Right hindlimb (tissue), 1 donor: ENCODE measurements at regions not wholly inside any gene's neighbourhood (a gene's known extent, or its start where the extent isn't known, plus 50 kb on each side); places are given as distances from the start of the nearest gene placed in this dataset.
"Not testable (repeated sequence)": the region's sequence is repeated elsewhere in the genome, so short reads cannot be mapped to it uniquely, and the experiment has no call there.

Experiments
- DNase-seq: peaks from one replicate; pipeline ENCODE4 v3.0.0-alpha.2; 2018

GRCh38 chr12:84033162-84033561, 879.4 kb downstream of the SLC6A15 start:
- DNase-seq = no peak

GRCh38 chr12:84018556-84019179, 893.9 kb downstream of the SLC6A15 start:
- DNase-seq = not testable (repeated sequence)

GRCh38 chr12:84016956-84017355, 895.6 kb downstream of the SLC6A15 start:
- no peak for DNase-seq

DNA sequence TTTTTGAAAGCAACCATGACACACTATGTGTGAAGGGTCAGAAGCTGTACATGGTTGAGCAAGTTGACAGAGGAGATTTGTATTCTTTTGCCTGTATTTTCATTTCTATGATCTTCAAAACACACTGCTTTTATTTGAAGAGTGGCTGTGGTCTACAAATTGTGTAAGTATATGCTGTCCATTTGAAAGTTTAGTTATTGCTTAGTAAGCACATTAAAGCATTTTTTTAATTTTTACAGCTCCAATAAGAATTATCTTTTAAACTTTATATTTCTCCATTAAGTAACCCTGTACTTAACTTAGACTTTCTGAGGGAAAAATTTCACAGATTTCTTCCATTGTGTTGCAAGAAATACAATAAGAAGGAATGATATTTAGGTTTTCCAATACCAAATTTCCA, 915.2 kb downstream of the SLC6A15 start:
- DNase-seq = no peak

DNA sequence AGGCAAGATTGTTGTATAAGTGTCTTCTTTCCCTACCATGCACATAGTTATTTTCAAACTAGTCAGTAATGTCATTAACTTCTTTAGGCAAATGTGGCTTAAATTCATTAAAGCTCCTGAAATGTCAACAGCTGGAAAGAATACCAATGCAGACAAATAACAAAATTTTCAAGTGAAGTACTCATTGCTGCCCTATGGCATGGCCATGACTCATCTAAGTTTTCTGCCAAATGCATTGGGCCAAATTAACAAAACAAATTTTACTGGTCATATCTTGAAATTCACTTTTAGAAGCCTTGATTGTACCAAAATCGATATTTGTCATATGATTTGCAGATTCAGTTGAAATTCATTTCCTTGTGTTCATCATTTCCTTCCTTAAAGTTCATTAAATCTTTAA, 915.9 kb downstream of the SLC6A15 start:
- no peak for DNase-seq

- no peak for DNase-seq
Measured at GRCh38 chr12:83985084-83985483, 927.5 kb downstream of the SLC6A15 start.

GRCh38 chr12:83980398-83980797, 932.2 kb downstream of the SLC6A15 start:
- DNase-seq = no peak

GRCh38 chr12:83979785-83980184, 932.8 kb downstream of the SLC6A15 start:
- DNase-seq = no peak

- no peak for DNase-seq
Measured at GRCh38 chr12:83971781-83972180, 940.8 kb downstream of the SLC6A15 start.

DNA sequence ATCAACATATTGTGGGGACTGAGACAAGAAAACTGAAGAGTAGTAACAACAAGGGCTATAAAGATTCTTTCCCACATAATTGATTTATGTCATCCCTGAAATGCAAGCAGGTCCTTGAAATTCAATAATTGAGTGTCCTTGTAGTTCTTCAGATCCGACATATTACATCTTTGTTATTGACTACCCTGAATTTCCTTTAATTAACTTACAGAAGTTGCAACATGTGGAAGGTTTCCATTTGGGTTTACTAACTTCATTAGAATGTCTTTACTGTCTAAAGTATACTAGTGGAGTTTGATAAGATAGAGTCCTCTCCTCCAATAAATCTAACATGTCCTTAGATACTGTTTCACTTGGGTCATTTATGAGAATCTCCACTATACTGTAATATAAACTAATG, 951.8 kb downstream of the SLC6A15 start:
- DNase-seq = no peak

DNA sequence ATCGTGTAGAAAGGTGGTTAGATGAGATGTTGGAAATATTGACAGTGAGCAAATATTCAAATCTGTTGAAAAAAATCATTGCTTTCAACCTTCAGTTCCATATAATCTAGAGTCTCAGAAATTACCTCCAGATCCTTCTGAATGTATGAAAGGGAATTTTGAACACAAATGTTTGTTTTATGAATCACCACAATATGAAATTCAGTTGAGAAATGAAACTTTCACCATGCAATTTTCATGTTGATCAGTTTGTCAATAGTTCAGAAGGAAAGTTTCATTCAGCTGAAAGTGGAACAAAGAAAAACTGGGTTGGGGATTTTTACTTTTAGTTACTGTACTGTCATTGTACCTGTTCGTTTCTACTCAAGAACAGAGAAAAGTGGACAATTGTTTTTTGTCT, 953.6 kb downstream of the SLC6A15 start:
- no peak for DNase-seq

GRCh38 chr12:83954956-83955601, 957.5 kb downstream of the SLC6A15 start:
- DNase-seq = no peak

- DNase-seq = no peak
Measured at GRCh38 chr12:83954071-83954789, 958.4 kb downstream of the SLC6A15 start.

DNA sequence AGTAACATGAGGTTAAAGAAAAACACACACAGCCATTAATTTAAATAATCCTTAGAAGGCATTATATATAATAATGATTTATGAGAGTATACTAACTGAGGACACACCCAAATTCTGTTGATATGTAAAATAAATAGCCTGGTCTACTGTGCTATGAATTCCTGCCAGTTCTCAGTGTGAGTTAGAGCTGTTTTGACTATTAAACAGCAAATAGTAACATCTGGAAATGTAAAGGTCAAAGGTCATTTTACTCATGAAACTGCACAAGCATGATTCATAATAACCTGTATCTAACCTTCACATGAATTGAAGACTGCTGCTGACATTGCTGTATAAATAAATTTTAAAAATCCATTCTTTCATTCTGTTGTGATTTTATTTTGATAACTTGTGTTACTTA, 966.7 kb downstream of the SLC6A15 start:
- DNase-seq = no peak

DNA sequence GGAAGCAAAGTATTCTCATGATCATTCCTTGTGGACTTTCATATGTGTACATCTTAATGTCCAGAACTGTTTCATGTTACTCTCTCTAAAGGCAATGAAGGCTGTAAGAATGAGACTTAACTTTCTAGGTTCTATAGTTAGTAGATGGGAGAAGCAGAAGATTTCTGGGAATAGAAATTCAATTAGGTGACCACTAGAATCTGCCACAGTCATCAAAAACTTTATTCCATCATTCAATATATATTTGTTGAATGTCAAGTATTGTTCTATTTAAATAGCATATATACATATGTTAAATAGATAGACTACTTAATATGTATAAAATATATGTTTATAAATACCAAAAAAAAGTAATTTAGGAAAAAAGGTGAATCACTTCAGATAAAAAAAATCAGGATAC, 972.9 kb downstream of the SLC6A15 start:
- DNase-seq = no peak

GRCh38 chr12:83933615-83934014, 979.0 kb downstream of the SLC6A15 start:
- DNase-seq = no peak

- no peak for DNase-seq
Measured at GRCh38 chr12:83932011-83932410, 980.6 kb downstream of the SLC6A15 start.

DNA sequence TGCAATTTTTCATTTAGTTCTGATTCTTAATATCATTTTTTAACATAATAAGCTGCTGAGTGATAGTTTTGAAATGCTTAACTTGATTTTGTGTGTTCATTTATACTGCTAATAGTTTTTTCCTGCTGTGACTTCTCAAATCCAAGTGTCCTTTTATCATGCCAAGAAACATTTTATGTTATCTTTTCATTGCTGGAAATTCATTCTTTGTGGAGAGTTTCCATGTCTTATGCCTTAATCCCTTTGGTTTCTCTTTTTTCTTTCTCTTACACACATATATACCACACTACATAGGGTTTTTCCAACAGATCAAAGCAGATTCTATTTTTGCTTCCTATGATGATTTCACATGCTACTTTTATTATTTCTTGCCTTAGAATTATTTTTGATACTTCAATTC, 981.1 kb downstream of the SLC6A15 start:
- DNase-seq = no peak

GRCh38 chr12:83929792-83930191, 982.8 kb downstream of the SLC6A15 start:
- not testable (repeated sequence) for DNase-seq

GRCh38 chr12:83920821-83921547, 991.6 kb downstream of the SLC6A15 start:
- DNase-seq = no peak

DNA sequence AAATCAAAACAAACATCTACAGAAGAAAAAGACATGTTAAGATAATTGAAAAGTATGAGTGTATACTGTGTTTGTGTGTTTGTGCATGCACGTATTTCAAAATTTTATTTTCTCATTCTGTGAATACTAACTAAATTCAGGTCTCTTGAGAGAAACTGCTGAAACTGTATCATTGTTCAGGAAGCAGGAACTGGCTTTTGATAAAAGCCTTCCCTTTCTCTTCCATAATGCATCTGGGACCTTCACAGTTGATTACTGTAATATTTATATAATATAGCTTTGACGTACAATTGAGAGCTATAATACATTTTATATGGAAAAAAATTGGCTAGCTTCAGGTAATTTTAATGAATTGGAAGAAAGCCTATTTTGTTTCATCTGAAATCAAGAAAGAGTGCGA, 993.5 kb downstream of the SLC6A15 start:
- DNase-seq = no peak

GRCh38 chr12:83904175-83904574, 1008.4 kb downstream of the SLC6A15 start:
- DNase-seq = no peak

DNA sequence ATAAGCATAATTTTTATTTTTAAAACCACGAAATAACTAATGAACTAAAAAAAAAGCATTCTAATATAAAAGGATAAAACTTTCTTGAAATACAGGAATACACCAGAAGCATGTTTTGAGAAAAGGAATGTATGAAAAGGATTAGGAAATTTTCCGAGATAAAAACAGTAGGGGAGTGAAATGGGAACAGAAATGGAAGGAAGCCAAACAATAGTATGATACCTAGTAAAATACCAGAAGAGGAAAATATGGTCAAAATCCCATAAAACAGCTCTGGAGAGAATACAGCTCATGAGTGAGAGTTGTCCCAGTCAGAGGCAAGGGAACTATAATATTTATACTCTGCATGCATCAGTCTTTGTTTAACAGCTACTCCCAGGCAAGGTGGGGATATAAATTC, 1016.2 kb downstream of the SLC6A15 start:
- no peak for DNase-seq

DNA sequence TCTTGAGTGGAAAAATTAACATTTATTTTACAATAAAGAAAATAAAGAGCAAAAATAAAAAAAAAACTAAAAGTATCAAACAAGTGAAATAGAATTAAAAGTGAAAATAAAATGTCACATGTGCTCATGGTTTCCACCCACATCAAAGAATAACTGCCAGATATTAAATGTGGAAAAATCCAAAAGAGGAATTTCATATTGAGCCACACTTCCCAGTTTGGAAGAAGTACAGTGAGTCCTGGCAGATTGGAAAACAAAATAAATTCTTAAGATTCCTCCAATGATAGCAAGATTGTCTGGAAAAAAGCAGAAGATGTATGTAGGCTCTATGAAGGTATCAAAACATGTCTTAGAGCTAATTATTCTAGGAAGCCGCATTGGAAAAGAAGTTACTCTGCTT, 1019.5 kb downstream of the SLC6A15 start:
- no peak for DNase-seq
